Neural cell (in vitro differentiated cells): ENCODE measurements at regions not wholly inside any gene's neighbourhood (a gene's known extent, or its start where the extent isn't known, plus 50 kb on each side); places are given as distances from the start of the nearest gene placed in this dataset.

ENCODE experiments used
- H2AFZ ChIP-seq: fragments of 200-600, 300-800 bp; sonication (generic), shearing (Covaris generic); 2 replicates; pipeline ENCODE4 v1.6.0; 2014; ENCODE audit warnings: low read depth, mild to moderate bottlenecking, antibody characterized with exemption, low read length, moderate library complexity
- H3F3A ChIP-seq: fragments of 200-600 bp; shearing (Covaris generic); 2 replicates; pipeline ENCODE4 v1.6.1; 2016; ENCODE audit warnings: mild to moderate bottlenecking, moderate library complexity, mixed read lengths, antibody characterized with exemption, low read length; ENCODE audit not compliant: insufficient read depth, poor library complexity, severe bottlenecking
- H3K27ac ChIP-seq: fragments of 200-600, 300-800 bp; sonication (generic), shearing (Covaris generic); 2 replicates; pipeline ENCODE4 v1.5.1; 2014; ENCODE audit warnings: mild to moderate bottlenecking, low read length, moderate library complexity
- H3K27me3 ChIP-seq: fragments of 300-800, 200-600 bp; sonication (generic), shearing (Covaris generic); 2 replicates; pipeline ENCODE4 v1.6.0; 2014; ENCODE audit warnings: mild to moderate bottlenecking, low read depth, low read length, moderate library complexity; ENCODE audit not compliant: insufficient read depth
- H3K36me3 ChIP-seq: fragments of 300-800, 200-600 bp; sonication (generic), shearing (Covaris generic); 2 replicates; pipeline ENCODE4 v1.5.1; 2014; ENCODE audit warnings: mild to moderate bottlenecking, antibody characterized with exemption, low read length, moderate library complexity; ENCODE audit not compliant: insufficient read depth
- H3K4me2 ChIP-seq: fragments of 300-800, 200-600 bp; sonication (generic), shearing (Covaris generic); 2 replicates; pipeline ENCODE4 v1.6.0; 2014; ENCODE audit warnings: mild to moderate bottlenecking, low read length
- H3K4me3 ChIP-seq: fragments of 300-800, 200-600 bp; sonication (generic), shearing (Covaris generic); 2 replicates; pipeline ENCODE4 v1.5.1; 2014; ENCODE audit warnings: mild to moderate bottlenecking, low read length, moderate library complexity
- H3K79me2 ChIP-seq: fragments of 200-600 bp; shearing (Covaris generic); replicated peaks from 2 replicates; pipeline ENCODE4 v1.6.0; 2014; ENCODE audit warnings: mild to moderate bottlenecking, low read length, moderate library complexity; ENCODE audit not compliant: insufficient read depth
- H3K9ac ChIP-seq: fragments of 300-800, 200-600 bp; sonication (generic), shearing (Covaris generic); 2 replicates; pipeline ENCODE4 v1.6.1; 2016; ENCODE audit warnings: mild to moderate bottlenecking, low read length, mixed read lengths
- H3K9me2 ChIP-seq: fragments of 200-600 bp; shearing (Covaris generic); 2 replicates; pipeline ENCODE4 v1.6.1; 2016; ENCODE audit warnings: mild to moderate bottlenecking, low read length, mixed read lengths; ENCODE audit not compliant: insufficient read depth
- H3K9me3 ChIP-seq: fragments of 200-600, 300-800 bp; sonication (generic), shearing (Covaris generic); 2 replicates; pipeline ENCODE4 v1.6.1; 2016; ENCODE audit warnings: mild to moderate bottlenecking, mixed run types, low read length, moderate library complexity, mixed read lengths
- H4K20me1 ChIP-seq: fragments of 200-600 bp; shearing (Covaris generic); 2 replicates; pipeline ENCODE4 v1.6.1; 2016; ENCODE audit warnings: mild to moderate bottlenecking, mixed run types; ENCODE audit not compliant: insufficient read depth
- EP300 ChIP-seq: fragments of 450-650 bp; conservative IDR thresholded peaks from 2 replicates; pipeline ENCODE4 v1.6.1; 2014; ENCODE audit warnings: antibody characterized with exemption, mild to moderate bottlenecking, moderate library complexity; ENCODE audit not compliant: poor library complexity, severe bottlenecking
- EZH2 ChIP-seq: fragments of 200-600, 300-800 bp; shearing (Covaris generic), sonication (generic); IDR thresholded peaks from 2 replicates; pipeline ENCODE4 v1.6.1; 2014; ENCODE audit warnings: antibody characterized with exemption, low read length, borderline replicate concordance, mild to moderate bottlenecking; ENCODE audit not compliant: insufficient read depth, poor library complexity, severe bottlenecking
- MXI1 ChIP-seq: fragments of 450-650 bp; conservative IDR thresholded peaks from 2 replicates; pipeline ENCODE4 v1.6.1; 2014; ENCODE audit warnings: antibody characterized with exemption, mild to moderate bottlenecking; ENCODE audit not compliant: poor library complexity, severe bottlenecking
- POLR2AphosphoS5 ChIP-seq: IDR thresholded peaks from 2 replicates; pipeline ENCODE4 v1.6.1; 2012
- RAD21 ChIP-seq: fragments of 450-650 bp; conservative IDR thresholded peaks from 2 replicates; pipeline ENCODE4 v1.6.1; 2014; ENCODE audit warnings: antibody characterized with exemption, mild to moderate bottlenecking, moderate library complexity
- REST ChIP-seq: IDR thresholded peaks from 2 replicates; pipeline ENCODE4 v1.6.1; 2012; ENCODE audit warnings: borderline replicate concordance
- SMC3 ChIP-seq: fragments of 450-650 bp; conservative IDR thresholded peaks from 2 replicates; pipeline ENCODE4 v1.6.1; 2014; ENCODE audit warnings: antibody characterized with exemption, mild to moderate bottlenecking, moderate library complexity; ENCODE audit not compliant: poor library complexity
- TAF1 ChIP-seq: IDR thresholded peaks from 2 replicates; pipeline ENCODE4 v1.6.1; 2012; ENCODE audit warnings: low read depth
- TF ChIP-seq, protein P1 (sequence below): fragments of 450-650 bp; IDR thresholded peaks from 2 replicates; pipeline ENCODE4 v1.5.1; 2014; ENCODE audit warnings: antibody characterized with exemption, mild to moderate bottlenecking, moderate library complexity; ENCODE audit not compliant: poor library complexity, severe bottlenecking

- no peak overlapping the region for H3K4me2 ChIP-seq
- H3K27ac ChIP-seq, result no peak overlapping the region
- no peaks in the 10 kb centered on the region for H3K9me2 ChIP-seq
- no peak overlapping the region for H2AFZ ChIP-seq
- H4K20me1 ChIP-seq, result no peaks in the 10 kb centered on the region
- no peak overlapping the region for H3K4me3 ChIP-seq
- H3K9me3 ChIP-seq, result no peaks in the 10 kb centered on the region
- no peaks in the 10 kb centered on the region for H3K79me2 ChIP-seq
- H3K27me3 ChIP-seq, result no peaks in the 10 kb centered on the region
- no peaks in the 10 kb centered on the region for H3K36me3 ChIP-seq
- TF ChIP-seq EP300 (peak; percentile 50), POLR2AphosphoS5 (peak; percentile 68), EZH2 (no peak)
- H3K9ac ChIP-seq, result no peak overlapping the region
- H3F3A ChIP-seq, result no peaks in the 10 kb centered on the region
Observed at GRCh38 chr21:14615359-14615974, 69.4 kb upstream of the SAMSN1 start.

DNA sequence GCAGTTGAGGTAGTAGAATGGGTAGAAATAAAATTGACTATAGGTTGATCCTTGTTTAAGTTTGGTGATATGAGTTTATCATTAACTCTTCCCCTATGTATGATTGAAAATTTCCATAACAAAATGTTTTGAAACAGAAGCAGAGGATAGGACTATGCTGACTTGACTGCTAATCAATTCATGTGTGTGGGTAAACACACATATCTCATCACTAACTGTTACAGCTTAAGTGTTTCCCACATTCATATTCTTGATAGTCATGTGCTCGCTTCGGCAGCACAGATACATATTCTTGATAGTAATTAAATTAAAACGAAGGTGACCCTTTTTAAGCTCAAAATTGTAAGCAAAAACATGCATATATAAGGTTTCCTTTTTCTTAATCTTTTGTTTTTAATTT lies 68.2 kb upstream of the SAMSN1 start:
- H3F3A ChIP-seq, result no peaks in the 10 kb centered on the region
- no peak for TF ChIP-seq SMC3
- no peak for TF ChIP-seq TAF1
- TF ChIP-seq POLR2AphosphoS5, result no peak
- no peak for TF ChIP-seq MXI1
- TF ChIP-seq REST, result no peak
- TF ChIP-seq EZH2, result no peak
- TF ChIP-seq, protein P1, sequence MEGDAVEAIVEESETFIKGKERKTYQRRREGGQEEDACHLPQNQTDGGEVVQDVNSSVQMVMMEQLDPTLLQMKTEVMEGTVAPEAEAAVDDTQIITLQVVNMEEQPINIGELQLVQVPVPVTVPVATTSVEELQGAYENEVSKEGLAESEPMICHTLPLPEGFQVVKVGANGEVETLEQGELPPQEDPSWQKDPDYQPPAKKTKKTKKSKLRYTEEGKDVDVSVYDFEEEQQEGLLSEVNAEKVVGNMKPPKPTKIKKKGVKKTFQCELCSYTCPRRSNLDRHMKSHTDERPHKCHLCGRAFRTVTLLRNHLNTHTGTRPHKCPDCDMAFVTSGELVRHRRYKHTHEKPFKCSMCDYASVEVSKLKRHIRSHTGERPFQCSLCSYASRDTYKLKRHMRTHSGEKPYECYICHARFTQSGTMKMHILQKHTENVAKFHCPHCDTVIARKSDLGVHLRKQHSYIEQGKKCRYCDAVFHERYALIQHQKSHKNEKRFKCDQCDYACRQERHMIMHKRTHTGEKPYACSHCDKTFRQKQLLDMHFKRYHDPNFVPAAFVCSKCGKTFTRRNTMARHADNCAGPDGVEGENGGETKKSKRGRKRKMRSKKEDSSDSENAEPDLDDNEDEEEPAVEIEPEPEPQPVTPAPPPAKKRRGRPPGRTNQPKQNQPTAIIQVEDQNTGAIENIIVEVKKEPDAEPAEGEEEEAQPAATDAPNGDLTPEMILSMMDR, result no peak
- TF ChIP-seq RAD21, result no peak
- no peak overlapping the region for H3K9ac ChIP-seq
- H3K9me3 ChIP-seq, result no peaks in the 10 kb centered on the region
- H4K20me1 ChIP-seq, result no peaks in the 10 kb centered on the region
- H2AFZ ChIP-seq, result no peak overlapping the region
- no peak overlapping the region for H3K4me2 ChIP-seq
- no peaks in the 10 kb centered on the region for H3K9me2 ChIP-seq
- no peak overlapping the region for H3K27ac ChIP-seq
- H3K36me3 ChIP-seq, result no peaks in the 10 kb centered on the region
- no peaks in the 10 kb centered on the region for H3K27me3 ChIP-seq
- H3K79me2 ChIP-seq, result no peaks in the 10 kb centered on the region
- H3K4me3 ChIP-seq, result no peak overlapping the region
